ENCODE measurements at regions not wholly inside any gene's neighbourhood (a gene's known extent, or its start where the extent isn't known, plus 50 kb on each side); places are given as distances from the start of the nearest gene placed in this dataset.

DNA sequence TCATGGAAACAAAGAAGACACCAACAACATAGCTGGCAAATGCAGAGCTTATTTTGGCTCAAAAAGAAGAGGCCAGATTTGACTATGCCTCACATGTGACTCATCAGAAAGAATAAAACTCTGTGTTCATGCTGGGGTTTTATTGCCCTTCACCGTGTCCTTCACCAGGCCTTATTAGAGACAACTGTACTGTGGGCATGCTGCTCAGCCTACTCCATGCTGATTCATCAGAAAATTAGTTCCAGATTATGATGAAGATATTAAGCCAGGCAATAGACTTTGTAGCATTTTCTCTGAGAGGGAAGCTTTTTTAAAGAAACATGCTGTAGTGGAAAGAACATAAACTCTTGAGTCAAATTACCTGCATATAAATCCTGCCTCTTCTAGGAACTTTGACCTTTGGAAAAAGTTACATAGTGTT lies 89.8 kb downstream of the CYB561 start (continued):
- no peak for TF ChIP-seq TAF1 (IDR thresholded peaks at IDR 0.05; ENCODE audit: borderline replicate concordance, low read depth, low read length)
- TF ChIP-seq, protein P1, sequence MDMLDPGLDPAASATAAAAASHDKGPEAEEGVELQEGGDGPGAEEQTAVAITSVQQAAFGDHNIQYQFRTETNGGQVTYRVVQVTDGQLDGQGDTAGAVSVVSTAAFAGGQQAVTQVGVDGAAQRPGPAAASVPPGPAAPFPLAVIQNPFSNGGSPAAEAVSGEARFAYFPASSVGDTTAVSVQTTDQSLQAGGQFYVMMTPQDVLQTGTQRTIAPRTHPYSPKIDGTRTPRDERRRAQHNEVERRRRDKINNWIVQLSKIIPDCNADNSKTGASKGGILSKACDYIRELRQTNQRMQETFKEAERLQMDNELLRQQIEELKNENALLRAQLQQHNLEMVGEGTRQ (IDR thresholded peaks at IDR 0.05; ENCODE audit: borderline replicate concordance, low read depth, low read length) = no peak
- peak; percentile 79 to 98 for TF ChIP-seq EP300 (IDR thresholded peaks at IDR 0.05; ENCODE audit: borderline replicate concordance in 1 of 2, low read depth in 1 of 2, low read length in 1 of 2)
- no peak for TF ChIP-seq NRF1 (IDR thresholded peaks at IDR 0.05; ENCODE audit: low read depth, low read length)
- TF ChIP-seq MEF2A (IDR thresholded peaks at IDR 0.05; ENCODE audit: borderline replicate concordance, low read depth) = peak; percentile 90
- peak; percentile 94 for TF ChIP-seq MAX (IDR thresholded peaks at IDR 0.05; ENCODE audit: low read depth)
- TF ChIP-seq, protein P2, sequence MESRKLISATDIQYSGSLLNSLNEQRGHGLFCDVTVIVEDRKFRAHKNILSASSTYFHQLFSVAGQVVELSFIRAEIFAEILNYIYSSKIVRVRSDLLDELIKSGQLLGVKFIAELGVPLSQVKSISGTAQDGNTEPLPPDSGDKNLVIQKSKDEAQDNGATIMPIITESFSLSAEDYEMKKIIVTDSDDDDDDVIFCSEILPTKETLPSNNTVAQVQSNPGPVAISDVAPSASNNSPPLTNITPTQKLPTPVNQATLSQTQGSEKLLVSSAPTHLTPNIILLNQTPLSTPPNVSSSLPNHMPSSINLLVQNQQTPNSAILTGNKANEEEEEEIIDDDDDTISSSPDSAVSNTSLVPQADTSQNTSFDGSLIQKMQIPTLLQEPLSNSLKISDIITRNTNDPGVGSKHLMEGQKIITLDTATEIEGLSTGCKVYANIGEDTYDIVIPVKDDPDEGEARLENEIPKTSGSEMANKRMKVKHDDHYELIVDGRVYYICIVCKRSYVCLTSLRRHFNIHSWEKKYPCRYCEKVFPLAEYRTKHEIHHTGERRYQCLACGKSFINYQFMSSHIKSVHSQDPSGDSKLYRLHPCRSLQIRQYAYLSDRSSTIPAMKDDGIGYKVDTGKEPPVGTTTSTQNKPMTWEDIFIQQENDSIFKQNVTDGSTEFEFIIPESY (IDR thresholded peaks at IDR 0.05; ENCODE audit: borderline replicate concordance, low read depth) = peak; percentile 81
- peak; percentile 16 for TF ChIP-seq CHD2 (IDR thresholded peaks at IDR 0.05; ENCODE audit: low read length, partially characterized antibody)
- TF ChIP-seq REST (IDR thresholded peaks at IDR 0.05; ENCODE audit: low read depth, low read length) = peak; percentile 63; the same call in 1 of the 2 replicates
- TF ChIP-seq FOXJ3 (CRISPR knock-in tag; IDR thresholded peaks at IDR 0.05) = no peak
- peak; percentile 35; the same call in 1 of the 2 replicates for TF ChIP-seq RAD21 (IDR thresholded peaks at IDR 0.05; ENCODE audit: low read length)
- no peak for TF ChIP-seq GABPA (IDR thresholded peaks at IDR 0.05; ENCODE audit: low read depth)
- TF ChIP-seq, protein P3, sequence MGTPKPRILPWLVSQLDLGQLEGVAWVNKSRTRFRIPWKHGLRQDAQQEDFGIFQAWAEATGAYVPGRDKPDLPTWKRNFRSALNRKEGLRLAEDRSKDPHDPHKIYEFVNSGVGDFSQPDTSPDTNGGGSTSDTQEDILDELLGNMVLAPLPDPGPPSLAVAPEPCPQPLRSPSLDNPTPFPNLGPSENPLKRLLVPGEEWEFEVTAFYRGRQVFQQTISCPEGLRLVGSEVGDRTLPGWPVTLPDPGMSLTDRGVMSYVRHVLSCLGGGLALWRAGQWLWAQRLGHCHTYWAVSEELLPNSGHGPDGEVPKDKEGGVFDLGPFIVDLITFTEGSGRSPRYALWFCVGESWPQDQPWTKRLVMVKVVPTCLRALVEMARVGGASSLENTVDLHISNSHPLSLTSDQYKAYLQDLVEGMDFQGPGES (IDR thresholded peaks at IDR 0.05; ENCODE audit: low read depth, low read length) = no peak
- TF ChIP-seq JUND (IDR thresholded peaks at IDR 0.05) = peak; percentile 98
- peak; percentile 99 for TF ChIP-seq FOSL2 (IDR thresholded peaks at IDR 0.05; ENCODE audit: borderline replicate concordance, low read depth)
